Cardiac fibroblast (primary cell): ENCODE measurements at regions not wholly inside any gene's neighbourhood (a gene's known extent, or its start where the extent isn't known, plus 50 kb on each side); places are given as distances from the start of the nearest gene placed in this dataset.
A peak's percentile ranks its signal among the peaks of the same experiment; 100 is the strongest.
"Not testable (repeated sequence)": the region's sequence is repeated elsewhere in the genome, so short reads cannot be mapped to it uniquely, and the experiment has no call there.

Source experiments
- DNase-seq, 2 donors: peaks; one replicate each; pipeline versions ENCODE4 v3.0.0 to v3.0.0-alpha.2; 2010; ENCODE audit warnings: low read depth in 2 of 2
- H3K4me3 ChIP-seq, 2 donors: replicated peaks in 1 of 2; 1 replicate in 1 of 2; 2 replicates in 1 of 2; pipeline ENCODE4 v1.5.1; 2011; ENCODE audit warnings: low read depth in 2 of 2, low read length in 2 of 2, mild to moderate bottlenecking in 2 of 2, moderate library complexity in 1 of 2
- CTCF ChIP-seq: IDR thresholded peaks from one replicate; pipeline ENCODE4 v1.5.1; 2011; ENCODE audit warnings: low read depth, mild to moderate bottlenecking, low read length, inconsistent platforms

GRCh38 chr20:47925593-47925992, 140.3 kb upstream of the SULF2 start:
- TF ChIP-seq CTCF: no peak
- no peak overlapping the region for H3K4me3 ChIP-seq
- no peak for DNase-seq

GRCh38 chr20:47922269-47922668, 137.0 kb upstream of the SULF2 start:
- no peak for TF ChIP-seq CTCF
- no peak overlapping the region for H3K4me3 ChIP-seq
- DNase-seq: peak; percentile 5 to 56

- DNase-seq: peak in 1 of 2 donors; percentile 9
These were observed 136.5 kb upstream of the SULF2 start for GRCh38 chr20:47921829-47922228.

GRCh38 chr20:47921408-47921807, 136.1 kb upstream of the SULF2 start:
- TF ChIP-seq CTCF: no peak
- H3K4me3 ChIP-seq: no peak overlapping the region
- no peak for DNase-seq

More at GRCh38 chr20:47921829-47922228, 136.5 kb upstream of the SULF2 start:
- not testable (repeated sequence) for H3K4me3 ChIP-seq

- H3K4me3 ChIP-seq: no peak overlapping the region
- DNase-seq: no peak
- TF ChIP-seq CTCF: no peak
These were observed 132.3 kb upstream of the SULF2 start for GRCh38 chr20:47917549-47918070.

GRCh38 chr20:47915495-47915894, 130.2 kb upstream of the SULF2 start:
- no peak for TF ChIP-seq CTCF
- no peak for DNase-seq
- no peak overlapping the region for H3K4me3 ChIP-seq

- no peak for TF ChIP-seq CTCF
- DNase-seq: no peak
- no peak overlapping the region for H3K4me3 ChIP-seq
These were observed 129.5 kb upstream of the SULF2 start for GRCh38 chr20:47914792-47915191.

- DNase-seq, H3K4me3 ChIP-seq: not testable (repeated sequence)
These were observed 127.7 kb upstream of the SULF2 start for GRCh38 chr20:47912786-47913501.

- not testable (repeated sequence) for H3K4me3 ChIP-seq, DNase-seq
These were observed 126.9 kb upstream of the SULF2 start for GRCh38 chr20:47912165-47912564.

GRCh38 chr20:47909696-47910369, 124.6 kb upstream of the SULF2 start:
- not testable (repeated sequence) for H3K4me3 ChIP-seq, DNase-seq
